GM12878 (cell line): ENCODE measurements at regions not wholly inside any gene's neighbourhood (a gene's known extent, or its start where the extent isn't known, plus 50 kb on each side); places are given as distances from the start of the nearest gene placed in this dataset.

Source experiments
- BRCA1 ChIP-seq: IDR thresholded peaks from 2 replicates; pipeline ENCODE4 v1.6.1; 2011; ENCODE audit warnings: low read depth, low read length, improper control_type of control experiment
- CBX5 ChIP-seq: sonication (generic); IDR thresholded peaks from 2 replicates; pipeline ENCODE4 v1.6.1; 2016; ENCODE audit warnings: low read depth, moderate library complexity, mild to moderate bottlenecking, inconsistent platforms
- CTCF ChIP-seq, 3 experiments: IDR thresholded peaks in 2 of 3; conservative IDR thresholded peaks in 1 of 3; 2 replicates each; pipeline ENCODE4 v1.5.1; 2011; ENCODE audit warnings: low read depth in 3 of 3, low read length in 3 of 3, mild to moderate bottlenecking in 3 of 3, control low read depth in 2 of 3, moderate library complexity in 2 of 3, inconsistent platforms in 1 of 3, mixed read lengths in 1 of 3; ENCODE audit not compliant: control insufficient read depth in 2 of 3, insufficient read depth in 1 of 3; ENCODE audit errors: extremely low read depth in 1 of 3
- EZH2 ChIP-seq: IDR thresholded peaks from 2 replicates; pipeline ENCODE4 v1.6.1; 2012; ENCODE audit warnings: low read depth, mild to moderate bottlenecking, control low read depth, inconsistent platforms, low read length, borderline replicate concordance; ENCODE audit not compliant: control insufficient read depth
- FOS ChIP-seq: IDR thresholded peaks from 3 replicates; pipeline ENCODE4 v1.6.1; 2011; ENCODE audit warnings: borderline replicate concordance; ENCODE audit not compliant: insufficient read length; ENCODE audit errors: extremely low read depth
- JUND ChIP-seq: IDR thresholded peaks from 2 replicates; pipeline ENCODE4 v1.6.1; 2012; ENCODE audit warnings: low read depth, mild to moderate bottlenecking, low read length, improper control_type of control experiment, moderate library complexity
- POLR2A ChIP-seq: IDR thresholded peaks from 2 replicates; pipeline ENCODE4 v1.6.1; 2011; ENCODE audit warnings: low read depth, mild to moderate bottlenecking, low read length
- SRF ChIP-seq, 2 experiments: IDR thresholded peaks; 2 replicates each; pipeline ENCODE4 v1.6.1; 2011; ENCODE audit warnings: low read depth in 2 of 2, low read length in 2 of 2, mild to moderate bottlenecking in 1 of 2, moderate library complexity in 1 of 2
- TCF7 ChIP-seq: IDR thresholded peaks from 2 replicates; pipeline ENCODE4 v1.6.1; 2014; ENCODE audit warnings: antibody characterized with exemption, borderline replicate concordance
- YBX1 ChIP-seq: fragments of 450-650 bp; IDR thresholded peaks from 2 replicates; pipeline ENCODE4 v1.6.1; 2016; ENCODE audit warnings: antibody characterized with exemption

- TF ChIP-seq CBX5 (no peak), CTCF (IDR thresholded peaks at IDR 0.05 in 2 of 3, conservative IDR thresholded peaks at IDR 0.05 in 1 of 3; ENCODE audit: control insufficient read depth in 2 of 3, extremely low read depth in 1 of 3, insufficient read depth in 1 of 3, low read depth in 3 of 3, low read length in 3 of 3) (peak; percentile 46 to 72 (median 53)), EZH2 (no peak), POLR2A (no peak), BRCA1 (no peak), FOS (no peak), YBX1 (no peak), TCF7 (no peak), JUND (no peak), SRF (IDR thresholded peaks at IDR 0.05; ENCODE audit: low read depth in 2 of 2, low read length in 2 of 2) (no peak)
These were observed 2340.7 kb downstream of the PCDH7 start for GRCh38 chr4:33060674-33061542.
